ENCODE measurements at regions not wholly inside any gene's neighbourhood (a gene's known extent, or its start where the extent isn't known, plus 50 kb on each side); places are given as distances from the start of the nearest gene placed in this dataset.
A peak's percentile ranks its signal among the peaks of the same experiment; 100 is the strongest.

GRCh38 chr12:111181143-111181726, 187.7 kb downstream of the PHETA1 start:
- Histone ChIP-seq H3K27me3 (ENCODE audit: control insufficient read depth in 4 of 4, insufficient read depth in 4 of 4, low read length in 3 of 4) (no peaks in the 10 kb centered on the region), H3K36me3 (ENCODE audit: control insufficient read depth in 4 of 4, insufficient read depth in 3 of 4, low read depth in 1 of 4, low read length in 3 of 4) (peaks cover 0 to 7% (median 6%) of the 10 kb centered on the region in 4 donors), H3K4me1 (ENCODE audit: control insufficient read depth in 4 of 4, insufficient read depth in 4 of 4, low read length in 3 of 4) (peaks cover 0 to 25% (median 18%) of the 10 kb centered on the region in 4 donors), H3K4me3 (ENCODE audit: low read depth in 1 of 3, low read length in 3 of 3) (no peak overlapping the region), H3K9ac (ENCODE audit: low read depth in 1 of 2, low read length in 2 of 2) (no peak overlapping the region), H3K27ac (ENCODE audit: low read depth in 1 of 2, low read length in 2 of 2) (no peak overlapping the region), H3K9me3 (ENCODE audit: control insufficient read depth in 4 of 4, low read length in 3 of 4) (no peaks in the 10 kb centered on the region)
- WGBS: 48% methylated on average over 18 of the region's 18 CpGs
- peak; percentile 47 for DNase-seq (ENCODE audit: low spot score)
- no peak for TF ChIP-seq EGR1 (IDR thresholded peaks at IDR 0.05; ENCODE audit: low read depth in 2 of 2)
- TF ChIP-seq RAD21 (IDR thresholded peaks at IDR 0.05): peak in 1 of 2 donors; percentile 4
- no peak for TF ChIP-seq JUND (IDR thresholded peaks at IDR 0.05)
- TF ChIP-seq GABPA (IDR thresholded peaks at IDR 0.05 in 1 of 2, conservative IDR thresholded peaks at IDR 0.05 in 1 of 2): no peak
- no peak for TF ChIP-seq YY1 (IDR thresholded peaks at IDR 0.05)

- peaks cover 0 to 7% (median 6%) of the 10 kb centered on the region in 4 donors for H3K36me3 ChIP-seq (ENCODE audit: control insufficient read depth in 4 of 4, insufficient read depth in 3 of 4, low read depth in 1 of 4, low read length in 3 of 4)
Measured at GRCh38 chr12:111180426-111181142, 188.3 kb downstream of the PHETA1 start.

GRCh38 chr12:111178181-111179081, 190.5 kb downstream of the PHETA1 start:
- H3K9me3 ChIP-seq (ENCODE audit: control insufficient read depth in 4 of 4, low read length in 3 of 4): no peaks in the 10 kb centered on the region
- H3K27me3 ChIP-seq (ENCODE audit: control insufficient read depth in 4 of 4, insufficient read depth in 4 of 4, low read length in 3 of 4): no peaks in the 10 kb centered on the region
- H3K4me3 ChIP-seq (ENCODE audit: low read depth in 1 of 3, low read length in 3 of 3): no peak overlapping the region
- 58% methylated on average over 18 of the region's 18 CpGs for WGBS
- H3K36me3 ChIP-seq (ENCODE audit: control insufficient read depth in 4 of 4, insufficient read depth in 3 of 4, low read depth in 1 of 4, low read length in 3 of 4): peaks cover 0 to 7% (median 5%) of the 10 kb centered on the region in 4 donors
- TF ChIP-seq FOXA1 (IDR thresholded peaks at IDR 0.05) (no peak), TAF1 (conservative IDR thresholded peaks at IDR 0.05) (no peak), HNF4G (IDR thresholded peaks at IDR 0.05) (no peak), RAD21 (IDR thresholded peaks at IDR 0.05) (no peak), HNF4A (conservative IDR thresholded peaks at IDR 0.05) (peak; percentile 57 to 60), RXRA (IDR thresholded peaks at IDR 0.05) (peak; percentile 12 to 26), JUND (IDR thresholded peaks at IDR 0.05) (no peak), FOXA2 (IDR thresholded peaks at IDR 0.05) (no peak)
- TF ChIP-seq, protein P1, sequence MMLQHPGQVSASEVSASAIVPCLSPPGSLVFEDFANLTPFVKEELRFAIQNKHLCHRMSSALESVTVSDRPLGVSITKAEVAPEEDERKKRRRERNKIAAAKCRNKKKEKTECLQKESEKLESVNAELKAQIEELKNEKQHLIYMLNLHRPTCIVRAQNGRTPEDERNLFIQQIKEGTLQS (IDR thresholded peaks at IDR 0.05): no peak
- H3K27ac ChIP-seq (ENCODE audit: low read depth in 1 of 2, low read length in 2 of 2): no peak overlapping the region
- no peak overlapping the region for H3K9ac ChIP-seq (ENCODE audit: low read depth in 1 of 2, low read length in 2 of 2)
- DNase-seq (ENCODE audit: low spot score): no peak
- peaks cover 0 to 25% (median 18%) of the 10 kb centered on the region in 4 donors for H3K4me1 ChIP-seq (ENCODE audit: control insufficient read depth in 4 of 4, insufficient read depth in 4 of 4, low read length in 3 of 4)

More at GRCh38 chr12:111180426-111181142, 188.3 kb downstream of the PHETA1 start:
- Histone ChIP-seq H3K27me3 (ENCODE audit: control insufficient read depth in 4 of 4, insufficient read depth in 4 of 4, low read length in 3 of 4) (no peaks in the 10 kb centered on the region), H3K9ac (ENCODE audit: low read depth in 1 of 2, low read length in 2 of 2) (no peak overlapping the region), H3K27ac (ENCODE audit: low read depth in 1 of 2, low read length in 2 of 2) (no peak overlapping the region), H3K4me1 (ENCODE audit: control insufficient read depth in 4 of 4, insufficient read depth in 4 of 4, low read length in 3 of 4) (peaks cover 0 to 25% (median 18%) of the 10 kb centered on the region in 4 donors), H3K9me3 (ENCODE audit: control insufficient read depth in 4 of 4, low read length in 3 of 4) (no peaks in the 10 kb centered on the region), H3K4me3 (ENCODE audit: low read depth in 1 of 3, low read length in 3 of 3) (no peak overlapping the region)
- DNase-seq (ENCODE audit: low spot score): no peak
- 80% methylated on average over 19 of the region's 19 CpGs for WGBS
- no peak for TF ChIP-seq GABPA (IDR thresholded peaks at IDR 0.05 in 1 of 2, conservative IDR thresholded peaks at IDR 0.05 in 1 of 2)
- no peak for TF ChIP-seq FOXA2 (IDR thresholded peaks at IDR 0.05)
- TF ChIP-seq, protein P1 (IDR thresholded peaks at IDR 0.05): no peak
- TF ChIP-seq EGR1 (IDR thresholded peaks at IDR 0.05; ENCODE audit: low read depth in 2 of 2): no peak
- no peak for TF ChIP-seq JUND (IDR thresholded peaks at IDR 0.05)
- TF ChIP-seq, protein P2, sequence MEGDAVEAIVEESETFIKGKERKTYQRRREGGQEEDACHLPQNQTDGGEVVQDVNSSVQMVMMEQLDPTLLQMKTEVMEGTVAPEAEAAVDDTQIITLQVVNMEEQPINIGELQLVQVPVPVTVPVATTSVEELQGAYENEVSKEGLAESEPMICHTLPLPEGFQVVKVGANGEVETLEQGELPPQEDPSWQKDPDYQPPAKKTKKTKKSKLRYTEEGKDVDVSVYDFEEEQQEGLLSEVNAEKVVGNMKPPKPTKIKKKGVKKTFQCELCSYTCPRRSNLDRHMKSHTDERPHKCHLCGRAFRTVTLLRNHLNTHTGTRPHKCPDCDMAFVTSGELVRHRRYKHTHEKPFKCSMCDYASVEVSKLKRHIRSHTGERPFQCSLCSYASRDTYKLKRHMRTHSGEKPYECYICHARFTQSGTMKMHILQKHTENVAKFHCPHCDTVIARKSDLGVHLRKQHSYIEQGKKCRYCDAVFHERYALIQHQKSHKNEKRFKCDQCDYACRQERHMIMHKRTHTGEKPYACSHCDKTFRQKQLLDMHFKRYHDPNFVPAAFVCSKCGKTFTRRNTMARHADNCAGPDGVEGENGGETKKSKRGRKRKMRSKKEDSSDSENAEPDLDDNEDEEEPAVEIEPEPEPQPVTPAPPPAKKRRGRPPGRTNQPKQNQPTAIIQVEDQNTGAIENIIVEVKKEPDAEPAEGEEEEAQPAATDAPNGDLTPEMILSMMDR (IDR thresholded peaks at IDR 0.05; ENCODE audit: low read depth, low read length, missing input control): no peak
- no peak for TF ChIP-seq NR2F2 (IDR thresholded peaks at IDR 0.05)
- TF ChIP-seq RXRA (IDR thresholded peaks at IDR 0.05): no peak
- no peak for TF ChIP-seq HNF4A (conservative IDR thresholded peaks at IDR 0.05)
- TF ChIP-seq SP1 (IDR thresholded peaks at IDR 0.05): no peak
